CD4-positive, alpha-beta T cell treated with Interferon alpha-2 for 1 hour (primary cell): ENCODE measurements at regions not wholly inside any gene's neighbourhood (a gene's known extent, or its start where the extent isn't known, plus 50 kb on each side); places are given as distances from the start of the nearest gene placed in this dataset.

Experiments
- DNase-seq, 2 donors: peaks; one replicate each; pipeline ENCODE4 v3.0.0-alpha.2; 2020 to 2022

GRCh38 chr9:113646946-113647914 is 183.7 kb downstream of the RGS3 start:
- DNase-seq: no peak

GRCh38 chr9:113648048-113648447 is 184.5 kb downstream of the RGS3 start:
- no peak for DNase-seq

- DNase-seq: no peak
These were observed 185.1 kb downstream of the RGS3 start for GRCh38 chr9:113648586-113648985.

- no peak for DNase-seq
These were observed 185.5 kb downstream of the RGS3 start for GRCh38 chr9:113649054-113649453.

GRCh38 chr9:113649855-113650206 is 186.3 kb downstream of the RGS3 start:
- DNase-seq: no peak

- DNase-seq: no peak
These were observed 186.9 kb downstream of the RGS3 start for GRCh38 chr9:113650207-113651131.

GRCh38 chr9:113651896-113652295 is 188.4 kb downstream of the RGS3 start:
- no peak for DNase-seq

- no peak for DNase-seq
These were observed 189.0 kb downstream of the RGS3 start for GRCh38 chr9:113652355-113653152.

- DNase-seq: no peak
These were observed 190.4 kb downstream of the RGS3 start for GRCh38 chr9:113653746-113654604.

GRCh38 chr9:113654605-113655428 is 191.3 kb downstream of the RGS3 start:
- no peak for DNase-seq

- DNase-seq: no peak
These were observed 193.5 kb downstream of the RGS3 start for GRCh38 chr9:113656771-113657670.

- peak; percentile 77 to 80 for DNase-seq
These were observed 194.4 kb downstream of the RGS3 start for GRCh38 chr9:113657765-113658544.

GRCh38 chr9:113658545-113658895 is 195.0 kb downstream of the RGS3 start:
- no peak for DNase-seq

GRCh38 chr9:113659039-113659438 is 195.5 kb downstream of the RGS3 start:
- DNase-seq: no peak

GRCh38 chr9:113659740-113660139 is 196.2 kb downstream of the RGS3 start:
- DNase-seq: no peak

GRCh38 chr9:113660196-113660595 is 196.7 kb downstream of the RGS3 start:
- DNase-seq: no peak

- no peak for DNase-seq
These were observed 197.5 kb downstream of the RGS3 start for GRCh38 chr9:113661074-113661473.

- DNase-seq: no peak
These were observed 200.8 kb downstream of the RGS3 start for GRCh38 chr9:113664181-113664875.
